ENCODE measurements at regions not wholly inside any gene's neighbourhood (a gene's known extent, or its start where the extent isn't known, plus 50 kb on each side); places are given as distances from the start of the nearest gene placed in this dataset.

DNA sequence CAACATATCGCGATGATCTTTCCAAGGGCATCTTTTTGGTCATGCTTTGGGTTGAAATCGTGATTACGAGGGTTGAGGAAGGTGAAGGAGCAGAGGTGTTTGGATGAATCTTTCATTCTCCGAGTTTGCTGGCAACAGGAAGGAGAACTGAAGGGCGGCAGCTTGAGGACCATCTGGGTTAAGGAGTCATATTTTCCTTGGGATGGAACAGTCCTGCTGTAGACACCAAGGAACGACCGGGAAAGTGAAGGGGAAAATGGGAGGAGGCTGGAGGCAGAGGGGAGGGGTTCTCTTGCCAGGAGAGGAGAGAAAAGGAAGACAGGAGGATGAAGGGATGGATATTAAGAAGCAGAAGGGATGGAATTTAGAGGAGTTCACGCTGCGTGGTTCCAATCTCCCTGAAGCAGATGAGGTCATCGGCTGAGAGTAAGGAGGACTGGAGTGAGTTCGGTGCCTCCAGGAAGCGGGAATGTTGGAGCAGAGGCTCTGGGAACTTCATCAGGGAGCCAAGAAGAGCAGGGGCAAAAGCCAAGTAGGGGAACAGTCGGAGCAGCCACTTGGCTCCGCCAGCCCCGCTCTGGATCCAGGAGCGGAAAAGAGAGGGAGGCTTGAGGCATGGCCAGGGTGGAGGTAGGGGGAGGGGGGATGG, 116.6 kb upstream of the GALNT17 start:
- no peak for DNase-seq (ENCODE audit: low read depth)
- no peak overlapping the region for H3K4me3 ChIP-seq (ENCODE audit: low read length)
- TF ChIP-seq, protein P1, sequence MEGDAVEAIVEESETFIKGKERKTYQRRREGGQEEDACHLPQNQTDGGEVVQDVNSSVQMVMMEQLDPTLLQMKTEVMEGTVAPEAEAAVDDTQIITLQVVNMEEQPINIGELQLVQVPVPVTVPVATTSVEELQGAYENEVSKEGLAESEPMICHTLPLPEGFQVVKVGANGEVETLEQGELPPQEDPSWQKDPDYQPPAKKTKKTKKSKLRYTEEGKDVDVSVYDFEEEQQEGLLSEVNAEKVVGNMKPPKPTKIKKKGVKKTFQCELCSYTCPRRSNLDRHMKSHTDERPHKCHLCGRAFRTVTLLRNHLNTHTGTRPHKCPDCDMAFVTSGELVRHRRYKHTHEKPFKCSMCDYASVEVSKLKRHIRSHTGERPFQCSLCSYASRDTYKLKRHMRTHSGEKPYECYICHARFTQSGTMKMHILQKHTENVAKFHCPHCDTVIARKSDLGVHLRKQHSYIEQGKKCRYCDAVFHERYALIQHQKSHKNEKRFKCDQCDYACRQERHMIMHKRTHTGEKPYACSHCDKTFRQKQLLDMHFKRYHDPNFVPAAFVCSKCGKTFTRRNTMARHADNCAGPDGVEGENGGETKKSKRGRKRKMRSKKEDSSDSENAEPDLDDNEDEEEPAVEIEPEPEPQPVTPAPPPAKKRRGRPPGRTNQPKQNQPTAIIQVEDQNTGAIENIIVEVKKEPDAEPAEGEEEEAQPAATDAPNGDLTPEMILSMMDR (IDR thresholded peaks at IDR 0.05; ENCODE audit: insufficient read depth, low read depth, low read length, missing control alignments) = no peak

DNA sequence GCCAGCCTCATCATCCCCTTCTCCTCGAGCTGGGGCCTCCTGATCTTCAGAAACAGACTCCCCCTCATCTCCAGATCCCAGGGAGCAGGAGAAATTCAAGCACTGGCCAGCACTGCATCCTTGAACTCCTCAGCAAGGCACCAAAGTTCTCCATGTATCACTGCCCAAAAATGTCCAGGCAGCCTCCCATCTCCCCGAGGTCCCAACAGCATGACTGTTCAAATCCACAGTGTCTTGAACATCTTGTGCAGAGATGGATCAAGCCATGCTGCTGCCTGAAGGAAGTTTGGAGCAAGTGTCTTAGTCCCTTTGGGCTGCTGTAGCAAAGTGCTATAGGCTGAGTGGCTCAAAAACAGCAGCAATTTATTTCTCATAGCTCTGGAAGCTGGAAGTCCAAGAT, 115.5 kb upstream of the GALNT17 start:
- no peak for DNase-seq (ENCODE audit: low read depth)
- TF ChIP-seq, protein P1 (IDR thresholded peaks at IDR 0.05; ENCODE audit: insufficient read depth, low read depth, low read length, missing control alignments) = no peak
- H3K4me3 ChIP-seq (ENCODE audit: low read length) = no peak overlapping the region

DNA sequence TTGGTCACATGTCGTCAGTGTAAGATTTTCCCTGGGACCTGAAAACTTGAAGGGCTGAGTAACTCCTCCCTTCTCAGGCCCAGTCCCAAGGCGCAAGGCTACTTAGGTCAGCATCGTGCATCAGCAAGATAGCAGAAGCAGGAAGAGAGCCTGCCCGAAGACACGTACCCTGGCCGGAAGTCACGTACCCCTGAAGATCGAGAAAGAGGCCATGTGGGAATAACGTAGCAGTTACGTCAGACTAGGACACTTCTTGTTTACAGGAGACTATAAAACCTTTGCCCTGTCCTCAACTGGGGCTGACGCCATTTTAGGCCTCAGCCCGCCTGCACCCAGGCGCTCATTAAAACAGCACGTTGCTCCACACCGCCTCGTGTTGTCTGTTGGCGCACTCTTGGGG, 114.3 kb upstream of the GALNT17 start:
- H3K4me3 ChIP-seq (ENCODE audit: low read length) = no peak overlapping the region
- TF ChIP-seq, protein P1 (IDR thresholded peaks at IDR 0.05; ENCODE audit: insufficient read depth, low read depth, low read length, missing control alignments) = no peak
- DNase-seq (ENCODE audit: low read depth) = no peak

DNA sequence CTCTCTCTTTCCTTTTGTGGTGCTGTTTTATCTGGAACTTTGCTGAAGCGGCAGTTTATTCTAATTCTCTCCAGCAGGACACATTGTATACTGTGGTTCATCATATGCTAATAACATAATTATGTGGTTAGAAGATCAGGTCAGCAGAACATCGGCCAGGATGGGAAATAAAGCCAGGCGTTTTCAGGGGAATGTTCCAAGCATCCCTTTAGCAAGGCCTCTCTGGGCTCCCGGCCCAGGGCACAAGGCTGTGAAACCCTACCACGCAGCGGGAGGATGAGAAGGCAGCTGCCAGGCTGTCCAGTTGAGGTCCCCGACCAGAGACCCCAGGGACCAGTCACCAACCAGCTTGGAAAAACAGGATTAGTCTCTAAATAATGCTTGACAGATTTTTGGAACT, 112.2 kb upstream of the GALNT17 start:
- TF ChIP-seq, protein P1 (IDR thresholded peaks at IDR 0.05; ENCODE audit: insufficient read depth, low read depth, low read length, missing control alignments) = no peak
- DNase-seq (ENCODE audit: low read depth) = no peak
- H3K4me3 ChIP-seq (ENCODE audit: low read length) = no peak overlapping the region

DNA sequence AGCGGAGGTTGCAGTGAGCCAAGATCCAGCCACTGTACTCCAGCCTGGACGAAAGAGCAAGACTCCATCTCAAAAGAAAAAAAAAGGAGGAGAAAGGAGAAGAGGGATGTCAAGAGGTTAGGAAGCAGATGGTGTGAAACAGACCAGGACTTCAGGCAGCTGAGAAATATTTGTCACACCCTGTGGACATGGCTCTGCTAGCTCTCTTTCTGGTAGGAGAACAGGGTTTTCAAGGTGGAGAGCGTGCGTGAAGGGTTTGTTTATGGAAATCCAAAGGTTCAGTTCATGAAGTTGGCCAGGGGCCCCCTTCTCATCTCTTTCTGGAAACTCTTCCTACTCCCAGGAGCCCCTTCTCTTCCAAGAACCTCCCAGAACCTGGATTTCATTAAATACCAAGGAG, 110.8 kb upstream of the GALNT17 start:
- DNase-seq (ENCODE audit: low read depth) = no peak
- TF ChIP-seq, protein P1 (IDR thresholded peaks at IDR 0.05; ENCODE audit: insufficient read depth, low read depth, low read length, missing control alignments) = no peak
- H3K4me3 ChIP-seq (ENCODE audit: low read length) = no peak overlapping the region

DNA sequence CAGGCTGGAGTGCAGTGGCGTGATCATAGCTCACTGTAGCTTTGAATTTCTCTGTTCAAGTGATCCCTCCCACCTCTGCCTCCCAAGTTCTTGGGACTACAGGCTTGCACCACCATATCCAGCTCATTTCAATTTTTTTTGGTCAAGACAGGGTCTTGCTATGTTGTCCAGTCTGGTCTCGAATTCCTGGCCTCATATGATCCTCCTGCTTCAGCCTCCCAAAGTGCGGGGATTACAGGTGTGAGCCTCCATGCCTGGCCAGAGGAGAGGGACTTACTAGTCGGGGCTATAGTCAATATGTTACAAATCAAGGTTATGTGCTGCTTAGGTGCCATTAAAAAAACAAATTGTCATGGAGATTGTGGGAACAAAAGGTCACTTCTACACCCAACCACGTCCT, 105.3 kb upstream of the GALNT17 start:
- H3K4me3 ChIP-seq (ENCODE audit: low read length) = no peak overlapping the region
- DNase-seq (ENCODE audit: low read depth) = no peak
- TF ChIP-seq, protein P1 (IDR thresholded peaks at IDR 0.05; ENCODE audit: insufficient read depth, low read depth, low read length, missing control alignments) = no peak

DNA sequence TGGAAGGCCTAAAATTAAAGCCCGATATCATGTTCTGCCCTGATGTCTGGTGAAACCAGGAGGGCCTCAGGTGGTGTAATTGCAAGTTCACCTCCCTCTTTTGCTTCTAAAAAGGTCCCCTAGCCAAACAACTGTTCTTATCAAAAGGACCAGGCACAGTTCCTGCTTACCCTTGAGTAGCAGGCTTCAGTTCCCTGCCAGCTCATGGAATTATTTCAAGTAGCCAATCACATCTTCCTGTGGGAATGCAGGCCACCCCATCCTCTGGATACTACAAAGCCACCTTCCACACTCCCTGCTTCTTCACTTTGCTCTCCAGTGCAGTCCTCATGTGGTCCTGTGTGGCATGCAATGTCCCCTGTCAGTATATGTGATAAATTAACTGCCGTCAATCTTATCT, 97.7 kb upstream of the GALNT17 start:
- TF ChIP-seq, protein P1 (IDR thresholded peaks at IDR 0.05; ENCODE audit: insufficient read depth, low read depth, low read length, missing control alignments) = no peak
- no peak overlapping the region for H3K4me3 ChIP-seq (ENCODE audit: low read length)
- no peak for DNase-seq (ENCODE audit: low read depth)
